ENCODE measurements at regions not wholly inside any gene's neighbourhood (a gene's known extent, or its start where the extent isn't known, plus 50 kb on each side); places are given as distances from the start of the nearest gene placed in this dataset.

GRCh38 chr3:194805546-194805945 is 119.9 kb downstream of the FAM43A start:
- Mint-ChIP-seq H3K9me3 (no peaks in the 10 kb centered on the region), H3K4me1 (ENCODE audit: unreplicated experiment) (peaks cover 29% of the 10 kb centered on the region), H3K27me3 (peaks cover 58% of the 10 kb centered on the region), H3K36me3 (no peaks in the 10 kb centered on the region), H3K4me3 (no peak overlapping the region), H3K27ac (no peak overlapping the region)
- no peak for DNase-seq (ENCODE audit: extremely low spot score, unreplicated experiment)
- TF ChIP-seq CTCF (conservative IDR thresholded peaks at IDR 0.05), result no peak

GRCh38 chr3:194806991-194807630 is 121.4 kb downstream of the FAM43A start:
- Mint-ChIP-seq H3K9me3 (no peaks in the 10 kb centered on the region), H3K36me3 (no peaks in the 10 kb centered on the region), H3K27me3 (peaks cover 62% of the 10 kb centered on the region), H3K4me1 (ENCODE audit: unreplicated experiment) (peaks cover 25% of the 10 kb centered on the region), H3K27ac (no peak overlapping the region), H3K4me3 (no peak overlapping the region)
- no peak for TF ChIP-seq CTCF (conservative IDR thresholded peaks at IDR 0.05)
- no peak for DNase-seq (ENCODE audit: extremely low spot score, unreplicated experiment)

GRCh38 chr3:194808640-194809097 is 123.0 kb downstream of the FAM43A start:
- Mint-ChIP-seq H3K36me3 (no peaks in the 10 kb centered on the region), H3K4me3 (no peak overlapping the region), H3K27me3 (peaks cover 62% of the 10 kb centered on the region), H3K4me1 (ENCODE audit: unreplicated experiment) (peaks cover 16% of the 10 kb centered on the region), H3K9me3 (no peaks in the 10 kb centered on the region), H3K27ac (no peak overlapping the region)
- no peak for TF ChIP-seq CTCF (conservative IDR thresholded peaks at IDR 0.05)
- DNase-seq (ENCODE audit: extremely low spot score, unreplicated experiment), result no peak

- TF ChIP-seq CTCF (conservative IDR thresholded peaks at IDR 0.05), result no peak
- no peak overlapping the region for H3K4me3 Mint-ChIP-seq
- no peaks in the 10 kb centered on the region for H3K9me3 Mint-ChIP-seq
- H3K27me3 Mint-ChIP-seq, result peaks cover 60% of the 10 kb centered on the region
- no peak for DNase-seq (ENCODE audit: extremely low spot score, unreplicated experiment)
- no peak overlapping the region for H3K27ac Mint-ChIP-seq
- H3K4me1 Mint-ChIP-seq (ENCODE audit: unreplicated experiment), result peaks cover 16% of the 10 kb centered on the region
- no peaks in the 10 kb centered on the region for H3K36me3 Mint-ChIP-seq
Observed at GRCh38 chr3:194809382-194809781, 123.7 kb downstream of the FAM43A start.

GRCh38 chr3:194810076-194810475 is 124.4 kb downstream of the FAM43A start:
- H3K27me3 Mint-ChIP-seq, result peaks cover 54% of the 10 kb centered on the region
- H3K4me1 Mint-ChIP-seq (ENCODE audit: unreplicated experiment), result peaks cover 16% of the 10 kb centered on the region
- no peaks in the 10 kb centered on the region for H3K36me3 Mint-ChIP-seq
- no peak overlapping the region for H3K4me3 Mint-ChIP-seq
- no peak overlapping the region for H3K27ac Mint-ChIP-seq
- DNase-seq (ENCODE audit: extremely low spot score, unreplicated experiment), result no peak
- no peak for TF ChIP-seq CTCF (conservative IDR thresholded peaks at IDR 0.05)
- no peaks in the 10 kb centered on the region for H3K9me3 Mint-ChIP-seq
